Prostate gland (tissue), 2 donors: ENCODE measurements at regions not wholly inside any gene's neighbourhood (a gene's known extent, or its start where the extent isn't known, plus 50 kb on each side); places are given as distances from the start of the nearest gene placed in this dataset.

Experiments
- CTCF ChIP-seq, 4 experiments: fragments of 200-600 bp in 2 of 4; fragments of 450-650 bp in 2 of 4; sonication (generic) in 2 of 4; IDR thresholded peaks; 1 replicate in 3 of 4; 2 replicates in 1 of 4; pipeline ENCODE4 v1.5.1; 2016 to 2019; ENCODE audit warnings: antibody characterized with exemption in 4 of 4, mild to moderate bottlenecking in 2 of 4, moderate library complexity in 2 of 4
- POLR2A ChIP-seq: fragments of 450-650 bp; IDR thresholded peaks from one replicate; pipeline ENCODE4 v1.6.1; 2016; ENCODE audit warnings: antibody characterized with exemption, mild to moderate bottlenecking
- POLR2AphosphoS5 ChIP-seq: sonication (generic); formaldehyde crosslinking; IDR thresholded peaks from one replicate; pipeline ENCODE4 v1.6.1; 2017; ENCODE audit warnings: antibody characterized with exemption

- TF ChIP-seq CTCF (IDR thresholded peaks at IDR 0.05) (no peak), POLR2AphosphoS5 (no peak), POLR2A (no peak)
Observed at GRCh38 chr2:20949256-20949655, 94.6 kb downstream of the APOB start.
